Fibroblast of gingiva (primary cell): ENCODE measurements at regions not wholly inside any gene's neighbourhood (a gene's known extent, or its start where the extent isn't known, plus 50 kb on each side); places are given as distances from the start of the nearest gene placed in this dataset.
A peak's percentile ranks its signal among the peaks of the same experiment; 100 is the strongest.

ENCODE experiments used
- DNase-seq: peaks from one replicate; pipeline ENCODE4 v3.0.0-alpha.2; 2011; ENCODE audit warnings: low read depth

DNA sequence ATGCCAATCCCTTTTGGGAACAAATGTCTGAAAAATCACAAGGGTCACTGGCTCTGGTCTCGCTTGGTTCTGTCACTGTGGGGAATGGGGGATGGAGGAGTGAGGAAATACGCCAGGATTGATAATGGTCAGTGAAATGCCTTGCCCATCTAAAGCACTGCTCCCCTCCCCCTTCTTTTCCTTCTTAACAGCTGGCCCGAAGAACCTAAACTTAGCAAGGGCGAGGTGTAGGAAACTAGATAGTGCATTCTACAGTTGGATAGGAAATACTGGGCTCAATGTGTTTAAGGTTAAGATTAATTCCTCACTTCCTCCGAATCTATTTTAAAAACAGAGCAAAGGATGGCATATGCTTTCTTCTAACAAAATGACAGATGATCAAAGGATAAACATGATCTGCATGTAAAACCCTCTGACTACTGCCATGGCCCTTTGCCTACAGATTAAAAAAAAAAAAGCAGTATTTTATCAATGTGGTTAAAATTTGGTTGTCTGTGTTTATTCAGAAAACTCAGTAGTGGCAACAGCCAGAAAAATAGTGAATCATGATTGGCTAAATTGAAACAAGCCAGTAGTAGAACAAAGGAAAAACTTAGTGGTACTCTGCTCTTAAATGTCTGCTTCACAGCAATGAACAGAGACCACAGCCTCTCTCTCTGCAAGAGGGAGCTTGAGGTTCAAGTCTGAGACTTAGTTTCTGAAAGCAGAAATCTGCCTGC, 86.1 kb upstream of the VAV3 start:
- peak; percentile 8 for DNase-seq

DNA sequence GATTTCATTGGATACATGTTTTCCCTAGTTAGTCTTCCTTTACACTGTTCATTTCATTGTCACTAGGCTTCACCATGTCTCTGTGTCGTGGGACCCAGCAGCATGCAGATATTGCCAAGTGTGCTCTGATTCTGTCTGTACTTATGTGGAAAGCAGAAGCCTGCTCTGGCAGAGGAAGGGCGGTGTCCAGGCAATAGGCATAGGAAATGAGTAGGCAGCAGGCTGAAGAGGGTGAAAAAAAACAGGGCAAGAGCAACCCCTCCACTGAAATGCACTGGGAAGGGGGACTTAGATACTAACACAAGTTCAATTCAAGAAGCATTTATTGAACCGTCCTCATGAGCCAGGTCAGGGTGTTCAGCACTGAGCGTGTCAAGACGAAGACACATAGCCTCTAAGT, 85.2 kb upstream of the VAV3 start:
- no peak for DNase-seq

DNA sequence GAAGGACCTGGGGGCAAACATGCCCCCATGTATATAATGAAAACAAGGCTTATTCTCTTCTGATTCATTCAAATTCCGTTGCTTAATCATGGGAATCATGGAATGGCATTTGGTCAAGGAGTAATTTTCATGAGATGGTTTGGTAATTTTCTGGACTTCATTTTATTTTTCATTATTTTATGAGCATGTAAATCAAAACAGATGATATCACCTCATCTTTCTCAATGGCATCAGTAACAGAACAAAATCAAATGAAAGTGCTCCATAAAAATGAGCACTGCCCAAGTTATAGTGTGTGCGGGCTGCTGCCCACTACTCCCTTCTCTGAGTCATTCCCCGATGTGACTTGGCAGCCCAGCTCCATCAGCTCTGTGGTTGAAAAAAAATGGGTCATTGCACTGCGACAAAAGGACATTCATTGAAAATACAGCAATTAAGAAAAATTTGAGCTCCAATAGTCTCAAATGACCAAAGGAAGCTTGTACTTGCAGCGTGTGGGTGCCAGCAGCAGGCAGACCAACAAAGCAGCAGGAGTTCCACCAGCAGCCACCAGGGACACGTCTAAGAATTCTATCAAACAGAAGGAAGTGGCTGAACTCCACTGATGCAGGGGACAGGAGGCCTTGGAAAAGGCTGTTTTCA, 84.3 kb upstream of the VAV3 start:
- peak; percentile 68 for DNase-seq

DNA sequence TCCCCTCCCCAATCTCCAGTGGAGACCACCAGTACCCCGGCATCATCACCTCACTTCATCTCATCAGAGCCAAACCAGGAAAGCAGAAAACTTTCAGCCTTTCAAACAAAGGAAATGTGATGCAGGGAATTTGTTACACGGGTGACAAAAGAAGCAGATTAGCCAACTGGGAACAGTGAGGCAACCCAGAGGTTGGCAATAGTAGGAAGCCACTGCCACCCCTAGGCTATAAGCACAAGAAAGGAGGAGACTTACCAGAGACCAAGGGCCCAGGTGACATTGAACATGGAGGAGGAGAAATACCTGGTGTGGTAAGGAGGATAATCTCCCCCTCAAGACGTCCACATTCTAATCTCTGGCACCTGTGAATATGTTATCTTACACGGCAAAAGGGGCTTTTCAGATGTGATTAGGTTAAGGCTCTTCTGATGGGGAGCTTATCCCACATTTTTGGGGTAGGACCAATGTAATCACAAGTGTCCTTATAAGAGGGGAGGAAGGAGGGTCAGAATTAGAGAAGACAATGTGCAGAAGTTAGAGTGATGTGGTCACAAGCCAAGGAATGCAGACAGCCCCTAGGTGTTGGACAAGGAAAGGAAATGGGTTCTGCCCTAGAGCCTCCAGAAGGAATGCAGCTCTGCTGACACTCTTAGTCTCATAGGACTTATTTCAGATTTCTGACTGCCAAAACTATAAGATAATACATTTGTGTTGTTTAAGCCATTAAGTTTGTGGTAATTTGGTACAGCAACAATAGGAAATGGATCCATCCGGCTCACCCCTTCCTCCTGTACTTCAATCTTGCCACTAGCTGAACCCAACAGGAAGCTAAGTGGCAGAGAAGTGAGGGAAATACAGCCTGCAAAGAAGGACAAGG, 83.6 kb upstream of the VAV3 start:
- no peak for DNase-seq

DNA sequence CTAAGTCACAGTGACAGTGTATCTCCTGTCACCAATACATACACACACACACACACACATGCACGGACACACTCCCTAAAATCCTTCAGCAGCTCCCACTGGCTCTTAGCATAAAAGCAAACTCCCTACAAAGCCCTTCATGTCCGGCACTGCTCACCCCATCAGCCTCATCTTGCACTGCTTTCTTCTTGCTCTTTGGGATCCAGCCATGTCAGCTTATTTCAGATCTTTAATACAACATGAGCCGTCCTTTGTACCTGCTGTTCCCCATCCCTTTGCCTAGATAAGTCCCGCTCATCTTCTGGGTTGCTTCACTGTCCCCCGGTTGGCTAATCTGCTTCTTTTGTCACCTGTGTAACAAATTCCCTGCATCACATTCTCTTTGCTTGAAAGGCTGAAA, 82.1 kb upstream of the VAV3 start:
- DNase-seq = no peak

DNA sequence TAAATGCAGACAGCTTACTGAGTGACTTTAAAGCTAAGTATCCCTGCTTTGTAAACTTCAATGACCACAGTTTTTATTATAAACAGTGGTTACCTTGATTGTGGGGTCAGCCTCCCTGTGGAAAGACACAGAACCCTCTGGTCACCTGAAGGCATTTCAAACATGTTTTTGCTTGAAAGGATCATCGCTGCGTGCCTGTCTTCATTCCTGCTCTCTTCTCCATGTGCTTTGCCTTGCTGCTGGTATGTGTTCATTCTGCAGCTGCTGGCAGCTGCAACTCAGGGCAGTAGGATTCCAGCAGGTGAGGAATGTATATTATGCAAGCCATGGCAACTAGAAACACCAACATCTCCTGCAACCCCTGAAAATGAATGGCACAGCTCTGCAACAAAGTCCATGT, 81.0 kb upstream of the VAV3 start:
- DNase-seq = no peak

DNA sequence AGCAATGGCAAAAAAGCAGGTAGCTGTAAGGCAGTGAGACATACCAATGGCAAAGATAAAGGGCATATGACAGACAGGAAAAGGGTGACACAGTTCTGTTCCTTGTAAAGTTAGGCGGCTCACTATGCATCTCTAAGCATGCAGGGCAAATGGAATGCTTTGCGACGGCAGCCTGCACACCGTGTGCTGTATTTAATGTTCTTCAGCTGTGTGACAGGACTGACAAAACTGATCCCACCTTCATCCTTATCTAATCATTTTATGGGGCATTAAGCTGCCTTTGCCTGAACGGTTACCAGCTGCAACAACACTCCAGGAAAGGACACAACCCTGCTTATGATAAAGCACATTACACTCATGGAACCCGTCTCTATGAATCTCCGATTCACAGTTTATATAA, 80.5 kb upstream of the VAV3 start:
- DNase-seq = no peak

DNA sequence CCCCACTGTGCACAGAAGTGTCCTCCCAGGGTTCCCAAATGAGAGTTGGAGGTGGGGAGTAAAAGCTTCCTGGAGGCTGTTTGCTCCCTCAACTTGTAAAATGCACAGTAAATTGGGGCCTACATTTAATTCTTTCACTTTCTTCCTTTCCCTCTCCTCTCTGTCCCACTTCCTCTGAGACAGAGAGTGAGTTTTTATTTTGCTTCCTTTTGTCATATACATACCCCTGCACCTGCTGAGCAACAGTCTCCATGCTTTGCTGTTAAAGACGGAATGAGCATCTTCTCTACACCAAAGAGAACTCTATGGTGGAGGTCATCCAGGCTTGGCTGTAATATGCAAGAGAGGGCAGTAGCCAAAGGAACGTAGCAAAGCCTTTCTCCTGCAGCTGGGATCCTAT, 79.3 kb upstream of the VAV3 start:
- DNase-seq = no peak

DNA sequence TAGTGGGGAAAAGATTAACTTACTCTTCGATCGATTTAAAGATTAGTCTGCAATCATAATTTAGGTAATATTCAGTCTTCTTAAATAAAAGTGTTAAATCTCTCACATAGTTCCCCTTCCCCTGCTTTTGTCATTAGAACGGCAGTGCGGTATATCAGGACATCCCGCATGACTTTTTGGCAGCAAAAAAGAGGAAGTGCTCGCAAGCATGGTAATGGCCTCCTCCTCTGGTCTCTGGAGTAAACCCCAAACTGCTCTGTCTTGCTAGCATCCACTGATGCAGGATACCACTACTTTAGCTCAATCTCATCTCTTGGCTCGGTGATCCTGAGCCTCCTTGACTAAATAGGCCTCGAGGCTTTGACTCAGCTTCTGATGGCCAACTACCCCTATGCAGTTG, 78.7 kb upstream of the VAV3 start:
- no peak for DNase-seq

DNA sequence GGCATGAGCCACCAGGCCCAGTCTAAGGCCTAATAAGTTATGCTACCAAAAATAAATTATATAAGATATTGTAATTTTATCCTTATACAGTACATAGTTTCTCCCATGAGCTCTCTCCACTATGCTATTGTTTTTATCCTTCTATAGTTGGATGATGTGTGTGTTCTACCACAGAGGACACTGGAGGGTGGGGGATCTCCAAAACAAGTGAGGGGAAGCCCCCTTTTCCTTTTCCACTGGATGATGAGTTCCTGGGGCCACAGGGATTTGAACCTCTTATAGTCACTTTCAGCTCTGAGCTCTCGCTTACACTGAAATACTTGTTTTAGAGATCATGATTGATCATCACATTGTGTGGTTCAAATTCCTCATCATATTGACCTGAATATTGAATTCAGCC, 77.6 kb upstream of the VAV3 start:
- no peak for DNase-seq

DNA sequence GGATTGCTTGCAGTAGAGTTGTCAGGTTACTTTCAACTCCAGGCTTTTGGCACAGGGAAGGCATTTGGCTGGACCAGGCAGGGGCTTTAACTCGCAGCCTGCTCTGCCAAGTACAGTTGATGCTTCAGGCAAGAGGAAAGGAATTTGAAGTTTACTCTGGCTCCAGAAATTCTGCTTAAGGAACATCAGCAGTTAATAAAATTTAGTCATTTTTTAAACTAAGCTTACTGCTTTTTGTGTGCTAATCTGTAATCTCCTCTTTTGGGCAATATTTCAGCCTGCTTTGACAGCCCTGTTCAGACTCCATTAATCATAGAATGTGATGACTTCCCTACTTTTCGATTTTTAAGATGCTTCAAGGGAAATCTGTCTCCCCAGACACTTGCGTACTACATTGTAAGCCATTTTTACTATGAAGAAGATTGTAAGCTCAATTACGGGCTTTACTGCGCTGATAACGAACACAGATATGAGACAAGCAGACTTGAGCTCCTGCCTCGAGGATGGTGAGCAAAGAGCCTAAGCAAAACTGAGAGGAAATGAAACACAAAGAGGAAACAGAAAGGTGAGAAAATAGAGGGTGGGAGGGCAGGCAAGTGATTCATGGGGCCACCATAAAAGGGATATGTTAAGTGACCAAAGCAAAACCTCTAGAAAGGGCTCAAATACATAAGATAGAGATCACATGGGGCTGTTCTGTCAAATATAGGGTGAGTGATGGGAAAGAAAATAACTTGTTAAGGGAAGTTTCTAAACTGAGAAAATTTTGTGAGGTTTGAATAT, 76.6 kb upstream of the VAV3 start:
- DNase-seq = peak; percentile 78

DNA sequence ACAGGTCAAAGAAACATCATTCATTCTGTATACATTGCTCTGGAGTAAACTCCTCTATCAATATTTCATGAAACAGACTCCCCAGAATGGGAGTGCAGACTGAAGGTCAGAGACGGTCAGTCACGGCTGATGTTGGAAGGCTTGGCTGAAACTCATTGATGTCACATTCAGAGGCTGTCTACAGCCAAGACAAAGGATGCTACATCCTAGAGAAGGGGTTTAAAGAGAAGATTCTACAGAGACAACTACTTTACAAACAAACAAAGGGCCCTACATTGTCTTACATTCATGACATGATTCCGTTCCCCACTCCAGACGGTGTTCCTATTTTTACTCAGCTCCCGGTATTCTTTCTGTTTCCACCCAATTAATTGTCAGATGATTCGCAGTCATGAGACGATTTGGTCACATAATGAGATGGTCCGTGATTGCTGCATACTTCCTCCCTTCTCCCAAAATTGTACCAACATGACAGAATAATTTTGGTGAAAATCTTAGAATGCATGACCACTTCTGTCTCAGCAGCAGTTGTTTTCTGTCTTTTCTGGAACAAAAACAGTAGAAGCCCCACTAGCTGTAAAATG, 73.8 kb upstream of the VAV3 start:
- no peak for DNase-seq

DNA sequence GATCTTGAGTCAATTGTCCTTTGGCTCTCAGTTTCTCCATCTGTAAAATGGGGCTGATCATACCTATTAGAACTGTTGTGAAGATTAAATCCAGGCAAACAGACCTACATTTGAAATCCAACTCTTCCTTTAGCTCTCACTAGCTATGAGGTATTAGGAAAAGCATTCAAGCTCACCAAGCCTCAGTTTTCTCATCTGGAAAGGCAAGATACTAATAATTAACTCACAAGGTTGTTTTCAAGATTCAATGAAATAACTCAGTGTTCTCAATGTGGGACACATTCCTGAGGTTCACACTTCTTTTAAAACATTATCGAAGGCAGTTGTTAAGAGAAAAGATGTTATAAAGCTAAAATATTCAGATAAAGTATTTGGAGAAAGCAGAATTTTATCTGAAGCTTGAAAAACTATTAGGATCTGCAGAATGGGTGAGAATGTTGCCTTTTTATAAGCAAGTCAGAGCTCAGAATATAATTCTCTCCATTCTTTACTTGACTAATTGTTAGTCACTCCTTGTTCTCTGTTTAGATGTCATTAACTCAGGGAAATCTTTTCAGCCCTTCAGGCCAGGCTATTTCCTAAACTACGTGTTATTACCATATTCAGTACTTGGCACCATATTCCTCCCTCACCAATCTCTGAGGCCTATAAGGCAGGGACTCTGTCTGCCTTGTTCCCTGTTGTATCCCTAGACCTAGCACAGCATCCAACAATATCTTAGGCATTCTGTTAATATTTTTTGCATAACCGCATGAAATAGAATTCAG, 72.0 kb upstream of the VAV3 start:
- DNase-seq = no peak

DNA sequence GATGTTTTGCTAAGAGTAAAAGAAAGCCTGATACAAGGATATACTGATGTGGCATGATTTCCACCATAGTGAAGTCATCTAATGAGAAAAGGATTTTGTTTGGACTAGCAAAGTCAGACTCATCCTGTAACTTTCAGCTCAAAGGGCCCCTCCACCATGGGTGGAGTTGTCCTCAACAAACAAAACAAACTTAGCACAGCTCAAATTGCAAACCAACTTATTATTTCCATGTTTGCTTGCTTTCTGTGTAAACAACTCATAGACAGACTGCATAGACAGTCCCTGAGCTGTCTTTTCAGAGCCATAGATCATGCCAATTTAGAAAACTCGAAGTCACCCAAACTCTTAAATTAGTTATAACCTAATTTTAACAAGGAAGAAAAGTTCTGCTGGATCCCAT, 69.4 kb upstream of the VAV3 start:
- DNase-seq = peak; percentile 90

DNA sequence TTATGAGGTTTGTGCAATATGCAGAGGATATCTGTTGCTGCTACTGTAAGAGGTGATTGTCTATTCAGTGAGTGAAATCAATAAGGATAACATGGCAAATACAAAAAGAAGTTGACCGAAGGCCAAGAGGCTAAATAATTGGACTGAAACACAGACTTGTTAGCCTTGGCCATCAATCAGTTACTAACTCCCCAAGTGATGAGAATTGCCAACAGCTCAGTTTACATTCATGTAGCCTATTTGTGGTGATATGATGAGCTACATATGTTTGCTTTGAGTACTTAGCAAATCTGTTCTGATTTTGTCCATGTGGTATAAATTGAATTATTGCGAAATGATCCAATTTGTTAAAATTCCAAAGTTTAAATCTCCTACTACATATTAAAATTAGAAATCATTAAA, 68.6 kb upstream of the VAV3 start:
- DNase-seq = peak; percentile 84

DNA sequence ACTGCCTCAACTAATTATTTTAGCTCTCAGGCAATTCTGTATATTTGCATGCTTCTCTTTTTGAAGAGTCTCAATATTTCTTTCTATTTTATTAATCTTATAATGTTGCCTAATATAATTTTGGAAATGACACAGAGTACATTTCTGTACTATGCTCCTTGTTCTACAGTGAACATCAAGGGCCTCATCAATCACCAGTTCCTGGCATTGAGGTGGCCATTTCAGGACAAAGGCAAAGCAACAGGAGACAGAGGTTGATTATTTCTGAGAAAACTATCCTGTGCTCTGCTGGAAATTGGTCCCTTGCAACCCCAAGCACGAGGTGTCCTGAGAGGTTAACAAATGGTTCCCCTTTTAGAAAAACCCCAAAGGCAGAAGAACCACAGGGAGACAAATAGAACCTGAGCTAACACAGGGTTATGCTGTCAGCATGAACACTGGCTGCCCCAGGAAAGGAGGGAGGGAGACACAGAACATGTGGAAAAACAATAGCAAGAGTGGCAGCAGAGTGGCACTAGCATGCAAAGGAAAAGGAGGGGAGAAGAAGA, 63.9 kb upstream of the VAV3 start:
- no peak for DNase-seq

DNA sequence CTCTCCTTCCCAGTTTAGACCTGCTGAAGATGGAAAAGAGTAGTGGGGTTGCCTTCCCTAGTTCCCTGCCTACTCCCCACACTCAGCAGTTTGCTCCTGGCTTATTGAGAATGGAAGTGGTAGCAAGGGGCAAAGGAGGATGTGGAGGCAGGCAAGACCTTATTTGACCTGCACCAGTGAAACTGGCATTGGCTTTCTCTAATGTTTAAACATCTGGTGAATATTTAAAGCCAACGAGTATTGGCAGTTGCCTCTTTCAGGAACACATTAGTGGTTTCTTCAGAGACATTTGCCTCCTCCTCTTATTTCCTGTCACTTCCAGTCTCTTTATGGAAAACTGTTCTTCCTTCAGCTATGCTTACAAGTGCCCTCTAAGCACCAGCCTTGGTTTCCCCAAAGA, 62.4 kb upstream of the VAV3 start:
- DNase-seq = peak; percentile 35

DNA sequence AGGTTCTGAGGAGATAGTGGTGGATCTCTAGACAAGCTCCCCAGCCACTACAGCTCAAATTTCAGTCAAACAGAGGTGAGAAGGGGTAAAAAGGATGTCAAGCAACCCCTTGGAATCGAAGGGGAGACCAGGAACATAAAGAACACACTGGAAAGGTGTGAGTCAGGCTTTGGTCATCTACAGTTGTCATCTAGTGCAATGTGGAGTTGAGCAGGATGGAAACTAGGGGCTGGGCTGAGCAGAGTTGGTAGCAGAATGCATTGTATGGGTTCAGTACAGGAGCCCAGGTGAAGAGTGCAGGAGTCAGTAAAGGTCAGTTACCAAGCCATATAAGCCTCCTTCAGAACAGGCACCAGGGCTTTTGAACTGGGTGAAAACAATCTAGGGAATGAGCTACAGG, 52.7 kb upstream of the VAV3 start:
- no peak for DNase-seq

DNA sequence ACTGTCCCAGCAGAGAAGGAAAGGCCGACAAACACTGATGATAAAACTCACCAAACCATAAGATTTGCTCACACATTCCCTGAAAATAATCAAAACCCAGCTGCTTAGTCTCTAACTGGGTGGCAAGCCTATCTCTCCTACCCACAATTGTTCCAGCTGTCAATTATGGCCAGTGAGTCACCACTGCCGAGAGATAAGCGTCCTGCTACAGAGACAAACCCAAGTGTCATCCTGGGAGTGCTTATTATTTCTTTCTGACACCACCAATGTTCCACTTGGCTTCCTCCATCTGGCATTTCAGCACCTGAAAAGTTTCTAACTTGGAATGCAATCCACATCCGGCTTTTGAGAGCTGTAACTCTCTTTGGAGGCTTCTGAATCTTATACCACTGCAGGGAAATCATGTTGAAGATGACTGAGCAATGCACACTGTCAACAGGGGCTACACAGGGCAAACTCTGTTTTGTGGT, 51.5 kb upstream of the VAV3 start:
- no peak for DNase-seq
